ENCODE measurements at regions not wholly inside any gene's neighbourhood (a gene's known extent, or its start where the extent isn't known, plus 50 kb on each side); places are given as distances from the start of the nearest gene placed in this dataset.

DNA sequence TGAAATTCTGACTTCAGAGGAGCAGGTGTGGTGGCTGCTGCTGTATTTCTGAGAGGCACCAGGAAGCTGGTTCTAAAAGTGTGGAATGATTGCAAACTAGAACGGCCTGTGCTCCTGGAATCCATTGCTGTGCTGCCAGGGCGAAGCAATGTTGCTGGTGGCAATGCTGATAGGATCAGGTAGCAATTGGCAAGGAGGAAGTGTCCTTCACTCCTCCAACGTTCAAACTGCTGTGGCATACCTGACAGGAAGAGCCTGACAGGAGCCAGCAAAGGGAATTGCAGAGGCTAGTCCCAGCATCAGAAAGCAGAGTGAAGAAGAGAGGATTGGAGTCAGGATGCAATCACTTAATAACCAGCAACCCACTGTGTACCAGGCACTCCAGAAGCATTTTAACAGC, 118.2 kb downstream of the FAR1 start:
- TF ChIP-seq EP300 (IDR thresholded peaks at IDR 0.05) (no peak), CTCF (IDR thresholded peaks at IDR 0.05) (no peak), POLR2A (IDR thresholded peaks at IDR 0.05; ENCODE audit: low read depth) (no peak)
